ENCODE measurements at regions not wholly inside any gene's neighbourhood (a gene's known extent, or its start where the extent isn't known, plus 50 kb on each side); places are given as distances from the start of the nearest gene placed in this dataset.

DNA sequence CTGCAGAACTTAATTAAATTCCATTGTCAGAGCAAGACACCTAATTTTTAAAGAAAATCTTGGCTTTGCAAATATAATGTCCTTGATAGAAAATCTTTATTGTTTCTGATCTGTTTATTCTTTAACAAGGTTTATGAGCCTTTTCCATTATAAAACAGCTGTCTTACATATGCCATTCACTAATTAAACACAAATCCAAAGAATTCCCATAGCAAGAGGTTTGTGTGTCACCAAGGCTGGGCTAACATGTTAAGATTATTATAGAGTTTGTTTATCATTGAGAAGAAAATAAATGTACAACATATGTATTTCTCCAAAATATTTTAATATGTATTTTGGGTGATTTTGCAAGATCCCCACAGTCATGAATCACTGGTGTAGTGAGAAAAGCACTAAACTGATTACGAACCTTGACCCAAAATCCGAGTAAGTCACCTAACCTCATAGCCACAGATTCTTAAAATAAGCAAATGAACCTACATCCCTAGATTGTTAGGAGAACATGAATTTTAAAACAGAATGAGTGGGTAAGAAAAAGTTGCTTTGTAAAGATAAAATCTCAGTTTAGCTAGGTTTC is 694.8 kb upstream of the INTU start:
- TF ChIP-seq, protein P1, sequence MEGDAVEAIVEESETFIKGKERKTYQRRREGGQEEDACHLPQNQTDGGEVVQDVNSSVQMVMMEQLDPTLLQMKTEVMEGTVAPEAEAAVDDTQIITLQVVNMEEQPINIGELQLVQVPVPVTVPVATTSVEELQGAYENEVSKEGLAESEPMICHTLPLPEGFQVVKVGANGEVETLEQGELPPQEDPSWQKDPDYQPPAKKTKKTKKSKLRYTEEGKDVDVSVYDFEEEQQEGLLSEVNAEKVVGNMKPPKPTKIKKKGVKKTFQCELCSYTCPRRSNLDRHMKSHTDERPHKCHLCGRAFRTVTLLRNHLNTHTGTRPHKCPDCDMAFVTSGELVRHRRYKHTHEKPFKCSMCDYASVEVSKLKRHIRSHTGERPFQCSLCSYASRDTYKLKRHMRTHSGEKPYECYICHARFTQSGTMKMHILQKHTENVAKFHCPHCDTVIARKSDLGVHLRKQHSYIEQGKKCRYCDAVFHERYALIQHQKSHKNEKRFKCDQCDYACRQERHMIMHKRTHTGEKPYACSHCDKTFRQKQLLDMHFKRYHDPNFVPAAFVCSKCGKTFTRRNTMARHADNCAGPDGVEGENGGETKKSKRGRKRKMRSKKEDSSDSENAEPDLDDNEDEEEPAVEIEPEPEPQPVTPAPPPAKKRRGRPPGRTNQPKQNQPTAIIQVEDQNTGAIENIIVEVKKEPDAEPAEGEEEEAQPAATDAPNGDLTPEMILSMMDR (IDR thresholded peaks at IDR 0.05 in 8 of 11, conservative IDR thresholded peaks at IDR 0.05 in 3 of 11), result no peak
- no peak for TF ChIP-seq POLR2A (IDR thresholded peaks at IDR 0.05)
- no peak for TF ChIP-seq POLR2AphosphoS5 (IDR thresholded peaks at IDR 0.05)

All from spleen (tissue), 7 donors.